GM21528 (cell line): ENCODE measurements at regions not wholly inside any gene's neighbourhood (a gene's known extent, or its start where the extent isn't known, plus 50 kb on each side); places are given as distances from the start of the nearest gene placed in this dataset.
"Not testable (repeated sequence)": the region's sequence is repeated elsewhere in the genome, so short reads cannot be mapped to it uniquely, and the experiment has no call there.

Experiments used
- ATAC-seq: cut with Tn5 transposase; IDR thresholded peaks from one replicate; pipeline ENCODE4 v1.9.1; 2021; ENCODE audit warnings: mild to moderate bottlenecking, moderate library complexity; ENCODE audit not compliant: unreplicated experiment, low FRiP score

- no peak for ATAC-seq
These were observed 118.0 kb upstream of the FSCB start for GRCh38 chr14:44625098-44625497.

- no peak for ATAC-seq
These were observed 113.3 kb upstream of the FSCB start for GRCh38 chr14:44620121-44621019.

- ATAC-seq = no peak
These were observed 109.1 kb upstream of the FSCB start for GRCh38 chr14:44616204-44616603.

GRCh38 chr14:44613061-44613712, 106.1 kb upstream of the FSCB start:
- ATAC-seq = no peak

GRCh38 chr14:44612002-44612401, 104.9 kb upstream of the FSCB start:
- no peak for ATAC-seq

GRCh38 chr14:44609876-44610510, 102.9 kb upstream of the FSCB start:
- no peak for ATAC-seq

- no peak for ATAC-seq
These were observed 102.1 kb upstream of the FSCB start for GRCh38 chr14:44609201-44609600.

- ATAC-seq = no peak
These were observed 100.6 kb upstream of the FSCB start for GRCh38 chr14:44607701-44608100.

- ATAC-seq = no peak
These were observed 99.5 kb upstream of the FSCB start for GRCh38 chr14:44606576-44606975.

- ATAC-seq = not testable (repeated sequence)
These were observed 94.2 kb upstream of the FSCB start for GRCh38 chr14:44601266-44601665.

- no peak for ATAC-seq
These were observed 82.1 kb upstream of the FSCB start for GRCh38 chr14:44589180-44589579.

- ATAC-seq = no peak
These were observed 79.8 kb upstream of the FSCB start for GRCh38 chr14:44586910-44587309.

GRCh38 chr14:44576356-44576755, 69.3 kb upstream of the FSCB start:
- no peak for ATAC-seq

GRCh38 chr14:44567997-44568396, 60.9 kb upstream of the FSCB start:
- no peak for ATAC-seq

GRCh38 chr14:44565968-44566367, 58.9 kb upstream of the FSCB start:
- ATAC-seq = no peak

GRCh38 chr14:44564908-44565307, 57.8 kb upstream of the FSCB start:
- ATAC-seq = no peak
